GM18505 (cell line): ENCODE measurements at regions not wholly inside any gene's neighbourhood (a gene's known extent, or its start where the extent isn't known, plus 50 kb on each side); places are given as distances from the start of the nearest gene placed in this dataset.
"Not testable (repeated sequence)": the region's sequence is repeated elsewhere in the genome, so short reads cannot be mapped to it uniquely, and the experiment has no call there.

Experiments used
- ATAC-seq: cut with Tn5 transposase; IDR thresholded peaks from one replicate; pipeline ENCODE4 v1.9.1; 2021; ENCODE audit not compliant: unreplicated experiment
- POLR2A ChIP-seq: IDR thresholded peaks from 4 replicates; pipeline ENCODE4 v1.6.1; 2011; ENCODE audit warnings: borderline replicate concordance; ENCODE audit not compliant: insufficient read depth, insufficient read length; ENCODE audit errors: extremely low read depth

DNA sequence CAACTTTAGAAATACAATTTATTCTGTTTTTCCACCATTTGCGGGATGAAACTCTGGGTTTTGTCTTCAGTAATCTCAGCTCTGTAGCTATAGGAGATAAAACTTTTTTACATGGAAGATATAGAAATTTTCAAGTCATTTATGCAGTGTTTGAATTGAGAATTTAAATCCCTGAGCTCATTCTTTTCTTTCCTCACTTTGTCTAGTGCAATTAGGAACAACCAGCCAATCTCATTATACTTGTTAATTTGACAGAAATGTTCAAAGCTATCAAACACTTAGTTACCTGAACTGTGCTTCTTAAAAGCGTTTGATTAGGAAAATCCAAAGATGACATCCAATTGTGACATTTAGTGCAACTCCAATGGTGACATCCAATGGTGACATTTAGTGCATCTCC lies 1014.3 kb downstream of the SLITRK5 start:
- TF ChIP-seq POLR2A: no peak
- no peak for ATAC-seq

DNA sequence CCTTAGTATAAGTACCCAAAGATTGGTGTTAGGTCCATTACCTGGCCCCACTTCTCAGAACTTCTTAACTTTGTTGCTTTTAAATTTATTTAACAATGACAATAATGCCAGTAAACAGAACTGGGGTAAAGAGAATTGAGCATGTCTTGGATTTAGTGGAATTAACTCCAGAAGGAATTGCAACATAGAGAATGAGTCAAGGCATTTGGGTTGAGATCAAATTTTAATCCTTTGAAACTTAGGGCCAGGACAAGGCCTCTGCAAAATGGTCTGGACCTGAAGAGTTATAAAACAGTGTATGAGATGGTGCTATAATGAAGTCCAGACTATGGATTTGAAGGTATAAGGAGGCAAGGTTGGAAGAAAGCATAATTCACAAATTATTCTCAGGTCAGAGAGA lies 1030.4 kb downstream of the SLITRK5 start:
- no peak for ATAC-seq
- TF ChIP-seq POLR2A: no peak

GRCh38 chr13:88704600-88705275 lies 1033.6 kb downstream of the SLITRK5 start:
- no peak for ATAC-seq
- TF ChIP-seq POLR2A: no peak

DNA sequence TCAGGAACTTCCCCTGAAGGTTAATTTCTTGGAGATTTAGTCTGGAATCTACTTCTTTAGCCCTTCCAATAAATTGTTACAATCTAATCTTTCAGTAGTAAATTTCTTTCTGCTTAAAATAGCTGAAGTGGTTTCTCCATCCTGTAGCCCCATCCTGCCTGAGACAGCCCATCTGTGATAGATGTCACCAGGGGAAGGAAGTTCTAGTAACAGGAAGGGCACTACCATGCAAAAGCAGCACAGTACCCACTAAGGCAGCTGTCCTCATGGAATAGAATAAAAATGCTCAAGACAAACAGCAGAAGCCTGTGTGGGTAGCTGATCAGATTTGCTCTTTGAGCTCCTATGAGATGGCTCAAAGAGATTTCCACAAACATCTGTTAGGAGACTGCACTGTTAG lies 1036.5 kb downstream of the SLITRK5 start:
- TF ChIP-seq POLR2A: no peak
- ATAC-seq: no peak

- TF ChIP-seq POLR2A: no peak
- ATAC-seq: no peak
These were observed 1046.8 kb downstream of the SLITRK5 start for GRCh38 chr13:88717946-88718345.

DNA sequence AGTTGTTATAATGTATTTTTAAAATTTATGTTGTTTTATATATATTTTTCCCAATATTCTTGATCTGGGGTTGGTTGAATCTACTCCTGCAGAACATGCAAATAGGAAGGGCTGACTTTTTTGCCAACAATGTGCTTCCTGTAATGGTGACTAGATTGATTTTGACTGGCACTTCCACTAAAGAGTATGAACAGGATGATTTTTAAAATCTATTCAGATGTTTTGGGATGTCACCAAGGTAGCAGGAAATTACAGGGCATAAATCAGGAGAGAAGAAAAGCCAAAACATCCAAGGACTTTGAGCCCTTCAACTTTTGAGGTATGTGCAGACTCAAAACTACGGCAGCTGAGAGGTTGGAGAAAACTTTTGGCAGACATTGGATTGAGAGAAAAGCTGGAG lies 1047.6 kb downstream of the SLITRK5 start:
- no peak for TF ChIP-seq POLR2A
- no peak for ATAC-seq

DNA sequence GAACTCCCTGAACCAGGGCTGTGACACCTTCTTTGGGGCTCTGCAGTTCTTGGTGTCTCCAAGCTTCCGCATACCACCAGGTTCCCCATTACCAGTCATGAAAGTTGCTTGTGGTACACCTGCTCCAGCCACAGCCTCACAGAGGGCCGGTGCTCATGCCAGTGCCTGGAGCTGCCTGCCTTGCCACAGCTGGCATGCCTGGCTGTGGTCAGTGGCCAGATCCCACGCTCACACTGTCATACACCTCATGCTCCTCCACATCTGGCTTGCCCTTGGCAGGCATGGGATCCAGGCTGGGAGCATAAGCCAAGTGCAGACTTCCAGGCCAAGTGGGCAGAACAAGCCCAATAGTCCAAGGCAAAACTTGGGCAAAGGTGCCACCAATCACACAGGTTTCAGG lies 1054.9 kb downstream of the SLITRK5 start:
- TF ChIP-seq POLR2A: no peak
- ATAC-seq: no peak

GRCh38 chr13:88727236-88727635 lies 1056.1 kb downstream of the SLITRK5 start:
- ATAC-seq: not testable (repeated sequence)

DNA sequence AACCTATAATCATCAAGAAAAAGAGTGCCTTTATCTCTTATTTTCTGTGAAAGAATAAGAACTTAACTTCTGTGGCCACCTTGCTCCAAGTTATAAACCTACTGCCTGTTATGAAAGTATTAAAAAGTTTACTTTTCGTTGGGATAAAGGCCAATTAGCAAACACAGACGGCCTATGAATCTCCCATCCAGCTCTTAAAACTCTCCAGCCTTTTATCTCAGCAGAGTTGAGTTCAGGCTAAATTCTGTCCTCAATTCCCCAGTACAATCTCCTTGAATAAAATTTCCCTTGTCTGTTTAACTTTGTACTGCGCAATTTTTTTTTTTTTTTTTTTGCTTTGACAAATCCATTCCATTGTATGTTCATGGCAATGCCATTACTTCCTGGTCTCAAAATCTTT lies 1058.4 kb downstream of the SLITRK5 start:
- no peak for ATAC-seq
- no peak for TF ChIP-seq POLR2A

- no peak for ATAC-seq
These were observed 1064.9 kb downstream of the SLITRK5 start for GRCh38 chr13:88736026-88736425.

GRCh38 chr13:88739195-88739594 lies 1068.0 kb downstream of the SLITRK5 start:
- TF ChIP-seq POLR2A: no peak
- ATAC-seq: no peak

More at GRCh38 chr13:88736026-88736425, 1064.9 kb downstream of the SLITRK5 start:
- no peak for TF ChIP-seq POLR2A

DNA sequence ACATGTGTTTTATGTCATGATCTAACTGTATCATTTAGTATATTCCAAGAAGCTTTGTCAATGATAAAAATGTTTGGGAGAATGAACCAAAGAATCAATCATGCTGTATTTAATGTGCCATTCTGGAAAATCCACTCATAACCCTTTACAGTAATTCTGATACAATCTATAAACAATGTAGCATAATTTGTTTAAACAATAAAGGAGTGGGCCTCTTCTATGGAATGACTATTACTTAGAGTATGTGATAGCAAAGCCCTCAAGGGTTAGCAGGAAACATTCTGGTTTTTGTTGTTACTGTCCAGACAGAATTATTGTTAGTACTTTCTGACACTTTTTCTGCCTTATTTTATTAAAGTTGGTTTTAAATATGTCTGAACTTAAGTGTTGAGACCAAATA lies 1073.1 kb downstream of the SLITRK5 start:
- ATAC-seq: no peak
- TF ChIP-seq POLR2A: no peak

- ATAC-seq: no peak
- TF ChIP-seq POLR2A: no peak
These were observed 1073.8 kb downstream of the SLITRK5 start for GRCh38 chr13:88745011-88745410.

- TF ChIP-seq POLR2A: no peak
These were observed 1080.9 kb downstream of the SLITRK5 start for GRCh38 chr13:88752041-88752440.

DNA sequence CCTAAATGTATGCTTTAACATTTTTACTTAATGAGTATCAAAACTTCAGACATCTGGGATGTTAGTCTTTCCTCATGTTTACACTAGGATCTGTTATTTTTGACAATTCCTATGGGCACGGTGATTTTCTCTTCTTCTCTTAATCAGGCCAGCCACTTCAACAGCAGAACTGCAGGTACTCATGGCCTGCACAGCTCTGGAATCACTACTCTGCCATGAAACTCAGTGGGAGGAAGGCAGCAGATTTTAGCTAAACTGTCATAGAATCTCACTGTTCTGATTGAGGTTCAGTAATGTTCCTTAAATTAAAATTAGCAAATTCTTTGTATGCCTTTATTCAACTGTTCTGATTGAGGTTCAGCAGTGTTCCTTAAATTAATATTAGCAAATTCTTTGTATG lies 1083.0 kb downstream of the SLITRK5 start:
- no peak for ATAC-seq

More at GRCh38 chr13:88752041-88752440, 1080.9 kb downstream of the SLITRK5 start:
- ATAC-seq: no peak

More for the DNA sequence above, 1083.0 kb downstream of the SLITRK5 start:
- no peak for TF ChIP-seq POLR2A
